CD4-positive, alpha-beta T cell (primary cell): ENCODE measurements at regions not wholly inside any gene's neighbourhood (a gene's known extent, or its start where the extent isn't known, plus 50 kb on each side); places are given as distances from the start of the nearest gene placed in this dataset.

Experiments used
- ATAC-seq: fragments of 200-7000 bp; cut with Tn5 transposase; one replicate; pipeline ENCODE4 v1.10.0; 2022; ENCODE audit warnings: mild to moderate bottlenecking; ENCODE audit not compliant: poor library complexity
- CTCF ChIA-PET: fragments of 350-600 bp; sonication (Branson Sonifier 250); formaldehyde crosslinking; loops from one replicate; lab custom pipeline; 2021; ENCODE audit warnings: antibody characterized with exemption, inconsistent platforms; lab: Charles Lee
- POLR2A ChIA-PET: fragments of 350-600 bp; sonication (Branson Sonifier 250); formaldehyde crosslinking; loops from one replicate; lab custom pipeline; 2021; ENCODE audit warnings: antibody characterized with exemption, inconsistent platforms; lab: Charles Lee
- DNase-seq, 14 experiments: peaks; one replicate each; pipeline ENCODE4 v3.0.0-alpha.2; 2013 to 2020; ENCODE audit warnings: mixed read lengths in 2 of 14
- H3K27ac ChIP-seq, 2 donors: one replicate each; pipeline versions ENCODE4 v1.5.1 to v1.7.0; 2013; ENCODE audit warnings: low read length in 2 of 2, low read depth in 1 of 2, mild to moderate bottlenecking in 1 of 2
- H3K27me3 ChIP-seq, 2 experiments: 1 replicate in 1 of 2; 2 replicates in 1 of 2; pipeline versions ENCODE4 v1.6.1 to v1.7.0; 2013; ENCODE audit warnings: low read length in 2 of 2, control low read depth in 1 of 2, mild to moderate bottlenecking in 1 of 2, moderate library complexity in 1 of 2; ENCODE audit not compliant: insufficient read depth in 2 of 2, control insufficient read depth in 1 of 2
- H3K36me3 ChIP-seq: one replicate; pipeline ENCODE4 v1.6.1; 2013; ENCODE audit warnings: low read length, control low read depth; ENCODE audit not compliant: insufficient read depth
- H3K4me1 ChIP-seq: one replicate; pipeline ENCODE4 v1.6.1; 2013; ENCODE audit warnings: low read length, control low read depth; ENCODE audit not compliant: insufficient read depth
- H3K4me3 ChIP-seq: one replicate; pipeline ENCODE4 v1.5.1; 2013; ENCODE audit warnings: mild to moderate bottlenecking, low read length, moderate library complexity
- H3K9me3 ChIP-seq, 2 experiments: 1 replicate in 1 of 2; 2 replicates in 1 of 2; pipeline versions ENCODE4 v1.6.1 to v1.7.0; 2013; ENCODE audit warnings: low read length in 2 of 2, mild to moderate bottlenecking in 2 of 2, control low read depth in 1 of 2, moderate library complexity in 1 of 2; ENCODE audit not compliant: control insufficient read depth in 1 of 2, insufficient read depth in 1 of 2
- H3K27ac Mint-ChIP-seq: one replicate; pipeline ENCODE4 v1.8.0; 2020; ENCODE audit warnings: mixed read lengths
- H3K27me3 Mint-ChIP-seq: one replicate; pipeline ENCODE4 v1.8.0; 2021; ENCODE audit warnings: mixed read lengths
- H3K36me3 Mint-ChIP-seq: one replicate; pipeline ENCODE4 v1.8.0; 2021; ENCODE audit warnings: low read depth, mixed read lengths
- H3K4me1 Mint-ChIP-seq: one replicate; pipeline ENCODE4 v1.8.0; 2021; ENCODE audit warnings: low read depth, mixed read lengths
- H3K4me3 Mint-ChIP-seq: one replicate; pipeline ENCODE4 v1.8.0; 2020; ENCODE audit warnings: mild to moderate bottlenecking, mixed read lengths
- H3K9me3 Mint-ChIP-seq: one replicate; pipeline ENCODE4 v1.8.0; 2020; ENCODE audit warnings: mixed read lengths
- intact Hi-C, 2 experiments: fragments of 100-400 bp; cut with DNase I in 1 of 2; cut with micrococcal nuclease in 1 of 2; formaldehyde crosslinking; loops; one replicate each; pipeline versions ENCODE4 v1.15.1 to v1.9.0; 2023 to 2025; cut with DNase I, micrococcal nuclease
- TF ChIP-seq, protein P1 (sequence below): fragments of 200-600 bp; IDR thresholded peaks from one replicate; pipeline ENCODE4 v1.8.0; 2022; ENCODE audit warnings: antibody characterized with exemption, mild to moderate bottlenecking

DNA sequence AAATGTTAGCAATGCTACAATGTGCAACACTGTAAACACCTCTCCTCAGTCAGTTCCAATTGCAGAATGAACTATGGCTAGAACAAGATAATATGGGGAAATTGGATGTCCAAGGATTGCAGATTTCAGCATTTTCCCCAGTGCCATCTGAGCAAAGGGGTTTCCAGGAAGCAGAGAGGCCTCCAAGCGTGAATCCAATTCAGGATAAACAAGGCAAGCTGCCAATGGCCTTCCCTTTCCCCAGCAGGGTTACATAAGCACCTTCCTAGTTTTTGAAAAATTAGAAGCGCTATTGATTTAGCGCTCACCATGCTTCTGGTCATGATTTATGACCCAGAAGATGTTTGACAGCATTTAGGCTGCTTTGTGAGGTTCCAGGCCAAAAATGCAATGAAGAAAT, 223.0 kb upstream of the GATB start:
- Mint-ChIP-seq H3K4me3 (no peak overlapping the region), H3K27me3 (no peaks in the 10 kb centered on the region), H3K4me1 (peaks cover 3% of the 10 kb centered on the region), H3K27ac (no peak overlapping the region), H3K9me3 (no peaks in the 10 kb centered on the region), H3K36me3 (peaks cover 4% of the 10 kb centered on the region)
- Histone ChIP-seq H3K27ac (no peak overlapping the region), H3K9me3 (no peaks in the 10 kb centered on the region), H3K36me3 (no peaks in the 10 kb centered on the region), H3K4me3 (no peak overlapping the region), H3K27me3 (no peaks in the 10 kb centered on the region), H3K4me1 (peaks cover 2% of the 10 kb centered on the region)
- ChIA-PET POLR2A (no interaction called here), CTCF (no interaction called here)
- DNase-seq = no peak
- TF ChIP-seq, protein P1, sequence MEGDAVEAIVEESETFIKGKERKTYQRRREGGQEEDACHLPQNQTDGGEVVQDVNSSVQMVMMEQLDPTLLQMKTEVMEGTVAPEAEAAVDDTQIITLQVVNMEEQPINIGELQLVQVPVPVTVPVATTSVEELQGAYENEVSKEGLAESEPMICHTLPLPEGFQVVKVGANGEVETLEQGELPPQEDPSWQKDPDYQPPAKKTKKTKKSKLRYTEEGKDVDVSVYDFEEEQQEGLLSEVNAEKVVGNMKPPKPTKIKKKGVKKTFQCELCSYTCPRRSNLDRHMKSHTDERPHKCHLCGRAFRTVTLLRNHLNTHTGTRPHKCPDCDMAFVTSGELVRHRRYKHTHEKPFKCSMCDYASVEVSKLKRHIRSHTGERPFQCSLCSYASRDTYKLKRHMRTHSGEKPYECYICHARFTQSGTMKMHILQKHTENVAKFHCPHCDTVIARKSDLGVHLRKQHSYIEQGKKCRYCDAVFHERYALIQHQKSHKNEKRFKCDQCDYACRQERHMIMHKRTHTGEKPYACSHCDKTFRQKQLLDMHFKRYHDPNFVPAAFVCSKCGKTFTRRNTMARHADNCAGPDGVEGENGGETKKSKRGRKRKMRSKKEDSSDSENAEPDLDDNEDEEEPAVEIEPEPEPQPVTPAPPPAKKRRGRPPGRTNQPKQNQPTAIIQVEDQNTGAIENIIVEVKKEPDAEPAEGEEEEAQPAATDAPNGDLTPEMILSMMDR = no peak
- intact Hi-C loops = no loop called here
- ATAC-seq = no peak

DNA sequence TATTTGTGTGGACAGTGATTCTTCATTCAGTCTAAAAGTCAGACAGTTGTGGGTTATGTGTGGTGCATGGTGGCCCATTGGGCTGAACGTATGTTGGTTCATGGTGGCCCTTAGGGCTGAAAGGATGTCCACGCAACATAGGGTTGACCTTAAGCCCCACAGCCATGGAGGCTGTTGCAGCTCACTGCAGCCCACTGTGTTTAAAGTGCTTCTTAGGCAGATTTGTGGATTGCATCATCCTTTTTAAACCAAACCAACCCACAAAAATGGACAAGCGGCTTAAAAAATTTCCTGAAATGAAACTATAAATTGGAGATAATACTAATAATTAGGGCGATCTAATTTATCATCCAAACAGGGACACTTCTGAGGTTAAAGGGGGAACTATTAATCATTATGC, 219.0 kb upstream of the GATB start:
- H3K36me3 ChIP-seq = no peaks in the 10 kb centered on the region
- Mint-ChIP-seq H3K9me3 (peaks cover 11% of the 10 kb centered on the region), H3K36me3 (peaks cover 12% of the 10 kb centered on the region), H3K4me3 (no peak overlapping the region), H3K4me1 (no peaks in the 10 kb centered on the region), H3K27ac (no peak overlapping the region), H3K27me3 (no peaks in the 10 kb centered on the region)
- ChIA-PET POLR2A (interaction anchor here (0.6 kb wide), 1 partner anchor 13 kb away, joined by 3 read pairs; no protein-coding TSS in a partner anchor), CTCF (no interaction called here)
- H3K27ac ChIP-seq = no peak overlapping the region
- H3K4me3 ChIP-seq = no peak overlapping the region
- peaks cover 0 to 18% of the 10 kb centered on the region in 2 experiments for H3K9me3 ChIP-seq
- no peaks in the 10 kb centered on the region for H3K27me3 ChIP-seq
- no peak for ATAC-seq
- TF ChIP-seq, protein P1 = no peak
- DNase-seq = no peak
- intact Hi-C loops = no loop called here
- H3K4me1 ChIP-seq = no peaks in the 10 kb centered on the region

DNA sequence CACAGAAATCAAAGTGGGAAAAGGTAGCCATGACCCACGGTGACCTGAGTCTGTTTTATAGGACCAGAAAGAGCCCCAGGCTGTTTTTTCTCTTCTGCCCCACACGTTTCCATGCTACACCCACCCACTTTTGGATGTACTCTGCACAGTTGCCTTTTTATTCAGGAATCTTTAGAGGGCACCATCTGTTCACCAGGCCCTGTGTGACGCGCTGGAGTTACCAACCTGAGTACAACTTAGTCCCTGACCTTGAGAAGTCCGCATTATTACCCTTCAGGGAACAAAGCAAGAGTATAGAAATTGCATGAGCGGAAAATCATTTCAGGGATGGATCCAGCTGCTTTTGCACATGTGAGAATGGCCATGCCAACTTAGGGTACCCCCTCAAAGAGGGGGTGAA, 207.8 kb upstream of the GATB start:
- no peaks in the 10 kb centered on the region for H3K9me3 Mint-ChIP-seq
- no peaks in the 10 kb centered on the region for H3K36me3 Mint-ChIP-seq
- no peak for ATAC-seq
- Histone ChIP-seq H3K27me3 (no peaks in the 10 kb centered on the region), H3K9me3 (no peaks in the 10 kb centered on the region), H3K4me3 (no peak overlapping the region), H3K36me3 (no peaks in the 10 kb centered on the region), H3K27ac (no peak overlapping the region), H3K4me1 (no peaks in the 10 kb centered on the region)
- H3K27ac Mint-ChIP-seq = no peak overlapping the region
- no peaks in the 10 kb centered on the region for H3K4me1 Mint-ChIP-seq
- TF ChIP-seq, protein P1 = no peak
- no peak overlapping the region for H3K4me3 Mint-ChIP-seq
- ChIA-PET CTCF (no interaction called here), POLR2A (no interaction called here)
- intact Hi-C loops = no loop called here
- no peak for DNase-seq
- no peaks in the 10 kb centered on the region for H3K27me3 Mint-ChIP-seq
